ENCODE measurements at regions not wholly inside any gene's neighbourhood (a gene's known extent, or its start where the extent isn't known, plus 50 kb on each side); places are given as distances from the start of the nearest gene placed in this dataset.

- TF ChIP-seq GABPA (IDR thresholded peaks at IDR 0.05; ENCODE audit: borderline replicate concordance, insufficient read depth, low read length) (no peak), USF2 (IDR thresholded peaks at IDR 0.05; ENCODE audit: low read length) (no peak), KDM1A (IDR thresholded peaks at IDR 0.05; ENCODE audit: borderline replicate concordance, low read length) (0 out of 2 replicates have a peak, but pooled peaks have one; percentile 38), SP4 (IDR thresholded peaks at IDR 0.05; ENCODE audit: low read length) (no peak), TEAD4 (IDR thresholded peaks at IDR 0.05; ENCODE audit: low read depth, low read length) (peak; percentile 81), RXRA (IDR thresholded peaks at IDR 0.05; ENCODE audit: insufficient read depth, low read depth, low read length) (no peak), JUN (IDR thresholded peaks at IDR 0.05; ENCODE audit: low read depth, low read length) (no peak), TBP (IDR thresholded peaks at IDR 0.05; ENCODE audit: low read depth, low read length) (no peak)
- Histone ChIP-seq H3K27ac (ENCODE audit: low read depth, low read length) (no peak overlapping the region), H3K27me3 (replicated peaks in 1 of 4; ENCODE audit: control insufficient read depth in 3 of 4, extremely low read depth in 1 of 4, insufficient read depth in 3 of 4, low read length in 3 of 4) (no peaks in the 10 kb centered on the region), H4K8ac (ENCODE audit: extremely low read depth, insufficient read depth, low read length) (no peak overlapping the region), H2AK5ac (ENCODE audit: low read depth, low read length) (peak overlapping the region; percentile 48; the same call in 1 of the 2 replicates), H3K23me2 (ENCODE audit: low read depth, low read length) (no peaks in the 10 kb centered on the region), H3K14ac (ENCODE audit: insufficient read length) (no peak overlapping the region), H3K79me1 (ENCODE audit: low read depth, low read length) (no peaks in the 10 kb centered on the region), H3K23ac (ENCODE audit: insufficient read length) (no peak overlapping the region), H3K9me3 (ENCODE audit: insufficient read depth in 2 of 2, low read depth in 1 of 2, low read length in 1 of 2) (peaks cover 0 to 2% of the 10 kb centered on the region in 2 experiments; a peak in 1 of 4 replicates), H4K91ac (replicated peaks; ENCODE audit: insufficient read length, low read length) (no peak overlapping the region), H4K20me1 (replicated peaks in 1 of 2; ENCODE audit: control insufficient read depth in 1 of 2, insufficient read depth in 2 of 2, low read length in 2 of 2) (no peaks in the 10 kb centered on the region), H3K4me1 (replicated peaks in 1 of 4; ENCODE audit: control insufficient read depth in 3 of 4, insufficient read depth in 4 of 4, low read length in 3 of 4) (peaks cover 0 to 2% (median 0%) of the 10 kb centered on the region in 4 experiments; a peak in 3 of 7 replicates), H3K79me2 (ENCODE audit: control insufficient read depth in 1 of 2, insufficient read depth in 2 of 2, low read length in 2 of 2) (no peaks in the 10 kb centered on the region), H2BK20ac (ENCODE audit: low read length) (peak overlapping the region; percentile 88; the same call in 1 of the 2 replicates), H3K56ac (replicated peaks; ENCODE audit: insufficient read length, low read depth, low read length) (no peak overlapping the region), H2BK15ac (ENCODE audit: low read length) (peak overlapping the region; percentile 88; the same call in 1 of the 2 replicates), H2BK12ac (ENCODE audit: low read depth, low read length) (peak overlapping the region; percentile 90; the same call in 1 of the 2 replicates), H3K18ac (ENCODE audit: extremely low read depth, low read length) (peak overlapping the region; percentile 66; the same call in 1 of the 2 replicates), H2AFZ (ENCODE audit: low read length) (0 out of 2 replicates have a peak overlapping the region, but pooled peaks have one; percentile 17), H3K9ac (replicated peaks in 1 of 4; ENCODE audit: extremely low read depth in 1 of 4, low read depth in 3 of 4, low read length in 3 of 4) (no peak overlapping the region), H3K36me3 (ENCODE audit: control insufficient read depth in 2 of 4, insufficient read depth in 4 of 4, low read length in 3 of 4) (no peaks in the 10 kb centered on the region), H3K4ac (replicated peaks; ENCODE audit: insufficient read length, low read depth, low read length) (no peak overlapping the region), H3K4me3 (ENCODE audit: extremely low read depth in 1 of 4, insufficient read depth in 2 of 4, low read depth in 3 of 4, low read length in 4 of 4) (no peak overlapping the region), H4K5ac (ENCODE audit: insufficient read length, low read depth, low read length) (no peak overlapping the region), H2BK120ac (replicated peaks; ENCODE audit: low read depth, low read length) (no peak overlapping the region), H3K4me2 (ENCODE audit: insufficient read depth in 1 of 2, low read depth in 2 of 2, low read length in 2 of 2) (no peak overlapping the region), H2BK5ac (ENCODE audit: low read depth, low read length) (peak overlapping the region; percentile 49; the same call in 1 of the 2 replicates)
- POLR2A ChIA-PET (ENCODE audit: partially characterized antibody) = interaction anchor here (0.7 to 1.3 kb wide), 4 partner anchors 11 to 138 kb away, joined by 3 to 5 read pairs (median 3); no protein-coding TSS in a partner anchor
- no peak for DNase-seq (ENCODE audit: low read depth in 1 of 2, low spot score in 2 of 2)
- FAIRE-seq = no peak
- WGBS, 2 experiments (ENCODE audit: extremely low coverage in 1 of 2, insufficient coverage in 1 of 2, insufficient read length in 1 of 2, insufficient replicate concordance in 2 of 2, low coverage in 1 of 2, low lambda C conversion rate in 2 of 2, missing lambda C conversion rate in 1 of 2) = 80% methylated on average over 10 of the region's 14 CpGs; no CpG with 5 or more reads in 1 of the 2 experiments
- CTCF ChIA-PET (ENCODE audit: partially characterized antibody) = interaction anchor here (0.7 to 2.2 kb wide), 8 partner anchors 9 to 159 kb away, joined by 3 to 10 read pairs (median 4); no protein-coding TSS in a partner anchor
Measured at GRCh38 chr1:8155528-8156186, 129.5 kb upstream of the ERRFI1 start.

Measured in H1 (cell line).